Myocyte (in vitro differentiated cells): ENCODE measurements at regions not wholly inside any gene's neighbourhood (a gene's known extent, or its start where the extent isn't known, plus 50 kb on each side); places are given as distances from the start of the nearest gene placed in this dataset.
A peak's percentile ranks its signal among the peaks of the same experiment; 100 is the strongest.
"Not testable (repeated sequence)": the region's sequence is repeated elsewhere in the genome, so short reads cannot be mapped to it uniquely, and the experiment has no call there.

Source experiments
- DNase-seq: peaks from one replicate; pipeline ENCODE4 v3.0.0-alpha.2; 2012; ENCODE audit warnings: low read depth

DNA sequence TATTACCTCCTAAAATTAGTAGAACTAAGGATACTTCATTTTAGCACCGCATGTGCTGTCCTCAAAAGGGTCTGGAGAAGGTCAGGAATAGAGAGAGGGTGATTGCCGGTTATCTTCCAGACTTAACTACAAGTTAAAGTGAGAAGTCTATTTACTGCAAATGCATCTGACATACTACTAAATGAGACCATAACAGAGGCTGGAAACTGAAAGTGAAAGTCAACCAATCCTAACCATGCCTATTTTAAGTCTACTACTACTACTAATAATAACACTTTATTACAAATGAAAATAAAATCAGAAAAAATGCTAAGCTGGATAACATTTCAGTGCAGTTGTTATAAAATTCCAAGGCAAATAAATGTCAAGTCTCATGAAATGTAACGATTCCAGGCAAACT lies 244.7 kb downstream of the KIF20B start:
- DNase-seq, result peak; percentile 6

DNA sequence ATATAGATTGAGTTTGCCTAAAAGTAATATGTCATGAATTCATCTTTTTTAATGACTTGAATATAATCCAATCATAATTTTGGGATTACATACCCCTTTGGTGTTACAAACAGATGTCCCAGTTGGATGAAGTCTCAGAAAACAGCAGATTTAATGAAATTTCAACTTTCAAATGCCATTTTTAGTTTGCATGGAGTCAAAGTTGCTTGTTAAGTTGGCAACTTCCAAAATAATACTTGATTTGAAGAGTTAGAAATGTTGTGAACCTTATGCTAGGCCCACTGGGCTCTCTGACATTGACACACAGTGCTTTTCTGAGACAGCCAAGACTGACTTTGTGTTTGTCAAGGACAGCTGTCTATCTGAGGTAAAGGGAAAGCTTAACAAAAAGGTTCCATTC lies 248.1 kb downstream of the KIF20B start:
- DNase-seq, result no peak

DNA sequence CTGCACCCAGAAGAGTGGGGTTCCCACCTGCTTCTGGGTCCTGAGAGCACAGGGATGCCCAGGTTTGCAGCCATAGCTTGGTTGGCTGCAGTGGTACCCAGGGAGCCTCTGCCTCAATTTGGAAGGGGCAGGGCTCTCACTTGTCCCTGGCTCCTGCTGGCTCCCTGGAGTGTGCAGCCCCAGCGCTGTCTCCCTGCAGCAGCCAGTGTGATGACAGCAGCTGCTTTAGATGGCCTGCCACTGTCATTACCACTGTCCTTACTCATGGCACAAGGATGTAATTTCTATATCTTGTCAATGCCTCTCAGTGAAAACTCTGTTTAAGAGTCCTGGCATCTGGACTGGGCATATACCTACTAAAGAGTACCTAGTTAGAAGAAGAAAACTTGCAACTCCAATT lies 250.9 kb downstream of the KIF20B start:
- DNase-seq, result no peak

DNA sequence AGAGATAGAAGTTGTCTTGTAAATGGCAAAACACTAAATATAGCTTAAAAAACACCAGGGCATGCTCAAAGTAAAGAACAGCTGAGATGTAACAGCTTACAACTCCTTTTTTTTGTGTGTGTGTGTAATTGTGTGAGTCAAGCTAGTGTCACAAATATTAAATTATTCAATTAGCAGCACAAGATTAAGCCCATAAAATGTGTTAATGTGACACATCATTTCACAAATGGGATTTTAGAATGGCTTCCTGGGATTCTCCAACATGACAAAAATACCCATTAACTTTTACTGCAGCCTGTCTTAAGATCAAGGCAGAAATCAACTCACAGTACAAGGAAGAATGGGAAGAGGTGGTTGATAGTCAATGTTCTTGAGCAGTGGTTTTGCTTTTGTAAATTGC lies 251.4 kb downstream of the KIF20B start:
- DNase-seq, result no peak

DNA sequence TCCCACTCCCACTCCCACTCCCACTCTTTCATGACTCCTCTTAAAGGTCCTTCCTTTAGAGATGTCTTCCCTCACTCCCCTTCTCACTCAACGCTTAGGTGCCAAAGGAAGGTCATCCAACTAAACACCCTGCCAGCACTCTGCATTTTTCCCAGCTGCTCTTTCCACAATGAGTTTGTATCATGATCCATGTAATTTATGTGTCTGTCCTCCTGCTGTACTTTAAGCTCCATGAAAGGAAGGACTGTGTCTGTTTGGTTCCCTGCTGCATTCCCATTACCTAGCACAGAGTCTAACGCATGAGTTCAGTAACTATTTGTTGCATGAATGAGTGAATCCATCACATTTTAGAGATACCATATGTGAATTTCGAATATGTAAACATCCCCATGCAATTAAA lies 252.7 kb downstream of the KIF20B start:
- DNase-seq, result no peak

DNA sequence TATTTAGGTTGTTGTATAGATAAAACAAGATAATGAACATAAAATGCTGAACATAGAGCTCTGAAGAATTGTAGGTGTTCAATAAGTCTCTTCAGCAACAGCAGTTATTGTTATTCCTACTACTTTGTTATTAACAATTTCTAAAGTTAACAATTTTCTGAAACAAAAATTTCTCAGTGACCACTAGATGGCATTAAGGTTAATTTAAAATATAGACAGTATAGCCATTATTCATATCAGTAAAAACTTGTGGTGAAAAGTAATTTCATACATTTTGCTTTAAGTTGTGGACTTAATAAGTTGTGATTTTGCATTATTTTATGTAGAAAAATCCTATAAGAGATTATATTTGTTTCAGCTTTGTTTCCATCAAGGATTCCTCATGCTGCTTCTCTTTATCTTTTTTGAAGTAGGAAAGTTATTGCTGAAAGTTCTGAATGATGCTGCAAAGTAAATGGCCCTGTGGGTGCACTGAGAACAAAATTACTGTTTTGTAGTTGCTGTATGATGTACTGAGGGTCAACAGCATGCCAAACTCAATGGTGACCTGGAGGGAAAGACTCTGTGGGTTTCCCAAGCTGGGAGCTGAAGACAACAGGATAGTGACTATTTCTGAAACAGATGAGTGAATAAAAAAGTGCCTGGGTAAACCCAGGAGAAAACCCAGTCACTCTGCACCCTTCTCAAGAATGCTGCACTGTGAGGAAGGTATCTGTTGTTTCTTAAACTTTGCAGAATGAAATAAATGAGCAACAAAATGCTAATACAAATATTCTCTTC lies 253.6 kb downstream of the KIF20B start:
- DNase-seq, result no peak

DNA sequence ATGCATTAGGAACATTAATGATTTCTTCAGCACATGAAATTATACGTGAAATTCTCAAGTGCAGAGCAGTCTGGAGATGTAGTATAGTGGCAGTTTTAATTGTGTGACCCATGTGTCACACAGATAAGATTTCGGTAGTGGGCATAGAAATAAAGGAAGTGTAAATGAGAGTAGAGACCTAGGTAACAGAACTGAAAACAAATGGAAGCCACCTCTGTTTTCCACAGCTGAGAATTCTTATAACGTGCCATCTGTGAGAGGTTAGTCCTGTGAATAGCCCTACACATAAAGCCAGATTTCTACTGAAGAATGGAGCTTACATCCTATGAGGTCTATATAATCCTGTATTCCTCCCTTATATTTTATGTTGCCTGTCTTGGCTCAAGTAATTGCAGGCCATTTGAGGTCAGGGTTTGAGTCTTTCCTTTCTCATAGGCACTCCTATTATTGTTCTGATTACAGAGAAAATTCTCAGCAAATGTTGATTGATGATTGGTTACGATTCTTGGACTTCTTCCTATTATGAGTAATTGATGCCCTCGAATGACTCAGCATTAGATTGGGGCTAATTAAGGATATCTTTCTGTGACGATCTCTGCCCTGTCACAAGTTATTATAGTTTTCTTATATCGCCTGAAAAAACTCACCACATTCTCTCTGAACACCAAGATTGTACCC lies 258.2 kb downstream of the KIF20B start:
- no peak for DNase-seq

DNA sequence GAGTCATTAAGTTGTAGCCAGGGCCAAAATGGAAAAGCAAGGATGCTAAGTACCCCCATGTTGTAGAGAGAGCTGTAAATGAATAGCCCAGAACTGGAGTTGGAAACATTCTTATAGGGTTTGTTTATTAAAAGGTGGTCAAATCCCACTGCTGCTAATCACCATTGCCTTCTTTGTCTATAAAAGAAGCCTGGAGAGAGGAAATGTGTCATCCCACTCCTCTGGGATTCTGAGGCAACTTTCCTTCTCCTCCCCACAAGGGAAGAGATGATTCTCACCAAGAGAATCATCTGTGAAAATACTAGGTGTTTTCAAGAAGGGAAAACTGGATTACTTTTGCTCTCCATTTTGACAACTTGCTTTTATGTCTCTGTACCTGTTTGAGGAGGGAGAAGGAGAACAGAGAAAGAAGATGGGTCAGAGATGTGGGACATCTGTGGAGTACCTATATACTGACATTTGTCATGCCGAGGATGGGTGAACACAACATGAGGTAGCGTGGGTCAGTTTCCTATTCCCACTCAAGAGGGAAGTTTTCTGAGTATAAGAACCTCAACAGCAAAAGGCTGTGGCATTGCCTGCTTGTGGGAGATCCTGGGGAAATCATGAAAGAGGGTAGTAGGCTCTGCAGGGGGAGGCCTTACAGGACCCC lies 262.2 kb downstream of the KIF20B start:
- DNase-seq, result no peak

DNA sequence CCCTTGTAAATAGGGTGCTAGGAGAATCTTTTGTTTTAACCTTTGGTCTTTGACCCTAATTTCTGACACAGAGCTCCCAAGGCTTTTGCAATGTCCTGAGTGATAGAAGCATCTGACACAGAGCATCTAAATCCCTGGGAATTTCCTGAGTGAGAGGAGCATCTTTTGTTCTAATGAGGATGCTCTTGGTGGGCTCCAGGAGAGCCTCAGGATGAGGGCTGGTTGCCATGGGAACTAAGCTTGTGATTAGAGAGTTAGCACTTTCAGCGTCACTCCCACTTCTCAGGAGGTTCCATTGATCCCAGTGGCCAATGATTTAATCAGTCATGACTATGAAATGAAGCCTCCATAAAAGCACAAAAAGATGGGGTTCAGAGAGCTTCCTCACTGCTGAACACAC lies 264.8 kb downstream of the KIF20B start:
- no peak for DNase-seq

DNA sequence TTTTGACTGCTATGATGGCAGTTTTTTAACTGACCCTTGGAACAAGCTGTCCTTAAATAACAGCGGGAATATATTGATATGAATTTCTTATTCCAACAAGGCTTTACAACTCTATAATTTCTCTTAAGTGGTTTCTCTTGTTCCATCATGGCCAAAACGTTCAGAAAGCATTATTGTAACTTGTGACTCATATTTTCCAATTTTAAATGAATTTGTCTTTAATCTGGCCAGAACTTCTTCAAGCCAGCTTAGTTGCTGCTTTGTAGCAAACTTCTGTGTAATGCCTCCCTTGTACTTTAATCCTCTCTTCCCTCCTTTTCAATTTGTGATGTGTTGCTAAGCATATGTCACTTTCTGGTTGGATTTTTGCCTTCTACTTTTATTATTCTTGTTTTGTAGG lies 271.9 kb downstream of the KIF20B start:
- DNase-seq, result no peak

DNA sequence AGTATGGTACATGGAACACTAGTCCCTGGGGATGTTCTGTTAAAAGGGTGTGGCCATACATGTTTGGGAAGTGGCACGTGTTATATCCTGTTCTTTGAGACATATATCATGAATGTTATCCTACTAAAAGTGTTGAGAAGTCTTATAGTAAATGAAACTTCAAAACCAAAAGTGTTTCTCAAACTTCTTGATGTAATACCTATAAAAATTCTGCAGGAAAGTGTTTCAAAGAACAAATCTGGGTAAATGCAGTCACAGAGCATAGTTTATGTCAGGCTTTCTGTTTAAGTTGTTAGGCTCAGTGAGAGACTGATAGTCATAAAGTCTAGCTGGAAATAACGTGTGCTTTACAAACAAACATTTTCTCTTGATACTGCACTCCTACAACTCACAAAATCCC lies 273.7 kb downstream of the KIF20B start:
- DNase-seq, result no peak

DNA sequence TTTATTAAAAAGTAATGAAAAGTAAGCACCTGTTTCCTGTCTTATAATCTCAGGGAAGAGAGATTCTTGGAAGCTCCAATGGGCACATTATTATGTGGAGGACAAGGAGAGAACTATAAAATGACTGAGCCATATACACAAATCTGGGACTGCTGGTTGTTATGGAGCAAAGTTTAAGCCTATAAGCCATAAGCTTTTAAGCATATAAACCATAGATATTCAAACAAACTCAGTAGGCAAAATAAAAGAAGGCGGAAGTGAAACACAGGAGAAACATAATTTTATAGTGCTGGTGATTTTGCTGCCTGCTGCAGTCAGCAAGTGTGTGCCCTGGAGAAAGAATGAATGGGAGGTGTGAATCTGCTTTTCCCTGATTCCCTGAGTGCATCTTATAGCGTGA lies 274.4 kb downstream of the KIF20B start:
- no peak for DNase-seq

DNA sequence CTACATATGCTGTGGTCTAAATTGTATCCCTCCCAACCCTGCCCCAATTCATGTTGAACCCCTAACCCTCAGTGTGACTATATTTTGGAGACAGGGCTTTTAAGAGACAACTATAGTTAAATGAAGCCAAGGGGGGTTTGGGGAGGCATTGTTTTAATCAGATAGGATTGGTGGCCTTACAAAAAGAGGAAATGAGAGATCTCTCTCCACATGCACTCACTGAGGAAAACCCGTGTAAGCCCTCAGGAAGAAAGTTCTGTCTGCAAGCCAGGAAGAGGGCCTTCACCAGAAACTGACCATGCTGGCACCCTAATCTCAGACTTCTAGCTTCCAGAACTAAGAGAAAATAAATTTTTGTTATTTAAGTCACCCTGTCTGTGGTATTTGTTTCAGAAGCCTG lies 276.7 kb downstream of the KIF20B start:
- DNase-seq, result no peak

DNA sequence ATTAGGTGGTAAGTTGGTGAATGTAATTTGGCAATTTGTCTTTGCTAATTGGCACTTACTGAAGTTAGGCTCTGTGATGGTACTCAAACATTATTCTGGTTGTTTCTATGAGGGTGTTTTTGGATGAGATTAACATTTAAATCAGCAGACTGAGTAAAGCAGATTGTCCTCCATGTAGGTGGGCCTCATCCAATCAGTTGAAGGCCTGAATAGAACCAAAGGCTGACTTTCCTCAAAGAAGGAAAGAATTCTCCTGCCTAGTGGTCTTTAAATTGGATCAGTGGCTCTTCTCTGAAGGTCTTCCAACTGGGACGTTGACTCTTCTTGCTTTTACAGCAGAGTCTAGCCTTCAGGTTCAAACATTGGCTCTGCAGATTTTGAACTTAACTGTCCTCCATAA lies 278.3 kb downstream of the KIF20B start:
- DNase-seq, result no peak

DNA sequence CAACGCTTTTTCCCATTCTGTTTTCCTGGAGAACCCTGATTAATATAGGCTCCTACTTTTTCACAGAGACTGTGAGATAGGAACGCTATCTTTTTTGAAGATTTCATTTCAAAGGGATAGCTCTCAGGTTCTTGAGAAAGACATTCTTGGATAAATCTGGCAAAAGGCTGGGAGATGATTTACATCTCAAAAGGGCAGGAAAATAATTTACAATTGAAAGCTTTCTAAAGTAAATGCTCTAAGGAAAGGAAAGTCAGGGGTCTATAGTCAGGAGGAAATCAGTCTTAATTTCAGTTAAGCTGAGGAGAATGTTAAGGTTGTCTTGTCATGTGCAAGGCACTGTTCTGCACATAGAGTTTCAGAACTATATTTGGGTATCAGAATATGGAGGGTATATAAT lies 278.8 kb downstream of the KIF20B start:
- DNase-seq, result no peak

DNA sequence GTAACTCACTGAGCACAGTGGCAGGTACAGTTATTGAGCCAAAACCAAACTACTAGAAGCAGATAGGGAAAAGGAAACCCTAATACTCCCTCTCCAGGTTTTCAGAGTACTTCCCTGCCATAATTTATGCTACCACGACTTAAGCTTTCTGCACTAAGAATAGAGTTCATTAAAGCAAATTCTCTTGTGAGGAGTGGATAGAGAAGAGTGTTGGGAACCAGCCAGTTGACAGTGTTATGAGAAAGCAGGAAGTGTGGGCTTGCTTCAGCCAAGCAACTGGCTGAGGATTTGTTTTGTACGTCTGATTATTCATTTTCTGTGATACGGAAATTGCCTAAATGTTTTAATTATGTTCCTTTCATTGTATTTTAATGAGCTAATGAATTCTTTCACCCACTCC lies 280.5 kb downstream of the KIF20B start:
- DNase-seq, result no peak

DNA sequence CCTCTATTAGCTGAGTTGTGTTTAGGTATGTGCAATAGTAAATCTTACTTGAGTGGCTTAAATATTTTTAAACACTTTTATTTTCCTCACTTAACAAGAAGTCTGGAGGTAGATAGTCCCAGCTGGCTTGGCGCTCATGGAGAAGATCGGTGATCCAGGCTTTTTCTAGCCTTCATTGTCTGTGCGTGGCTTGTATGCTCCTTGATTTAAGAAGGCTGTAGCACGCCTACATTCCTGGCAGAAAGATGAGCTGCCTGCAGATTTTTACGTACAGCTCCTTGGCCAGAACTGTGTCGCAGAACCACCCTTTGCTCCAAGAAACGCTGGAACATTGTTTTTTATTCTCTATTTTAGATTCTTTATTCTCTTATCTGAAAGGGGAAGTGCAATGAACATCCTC lies 284.1 kb downstream of the KIF20B start:
- DNase-seq, result no peak

DNA sequence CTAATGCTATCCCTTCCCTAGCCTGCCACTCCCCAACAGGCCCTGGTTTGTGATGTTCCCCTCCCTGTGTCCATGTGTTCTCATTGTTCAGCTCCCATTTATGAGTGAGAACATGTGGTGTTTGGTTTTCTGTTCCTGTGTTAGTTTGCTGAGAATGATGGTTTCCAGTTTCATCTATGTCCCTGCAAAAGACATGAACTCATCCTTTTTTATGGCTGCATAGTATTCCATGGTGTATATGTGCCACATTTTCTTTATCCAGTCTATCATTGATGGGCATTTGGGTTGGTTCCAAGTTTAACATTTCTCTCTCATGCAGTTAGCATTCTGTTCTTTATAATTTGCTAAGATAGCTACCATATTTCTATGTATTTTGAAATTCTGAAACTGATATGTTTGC lies 287.0 kb downstream of the KIF20B start:
- DNase-seq, result not testable (repeated sequence)

DNA sequence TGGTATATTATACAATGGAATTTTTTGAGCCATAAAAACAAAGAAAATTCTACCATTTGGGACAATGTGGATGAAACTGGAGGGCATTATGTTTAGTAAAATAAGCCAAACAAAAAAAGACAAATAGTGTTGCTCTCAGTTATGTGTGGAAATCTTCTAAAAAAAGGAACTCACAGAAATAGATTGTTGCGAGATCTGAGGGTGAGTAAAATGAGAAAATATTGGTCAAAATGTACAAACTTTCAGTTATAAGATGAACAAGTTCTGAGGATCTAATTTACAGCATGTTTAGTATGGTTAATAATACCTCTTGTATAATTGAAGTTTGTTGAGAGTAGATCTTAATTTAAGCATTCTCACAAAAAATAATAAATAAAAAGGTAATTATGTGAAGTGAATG lies 291.2 kb downstream of the KIF20B start:
- DNase-seq, result no peak

DNA sequence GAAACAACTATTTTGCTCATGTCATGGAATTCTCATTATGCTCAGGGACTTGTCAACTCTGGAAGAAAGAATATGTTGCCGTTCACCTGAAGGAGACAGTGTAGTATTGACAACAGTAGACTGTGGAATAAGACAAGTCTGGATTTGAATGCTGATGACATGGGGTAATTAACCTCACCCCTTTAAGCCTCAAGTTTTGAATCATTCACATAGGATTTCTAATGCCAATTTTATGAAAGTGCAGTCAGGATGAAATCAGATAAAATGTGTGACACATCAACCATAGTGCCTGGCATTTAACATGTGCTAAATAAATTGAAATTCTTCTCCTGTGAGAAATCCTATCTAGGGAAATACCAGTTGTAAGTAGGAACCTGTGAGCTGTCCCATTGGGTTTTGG lies 305.8 kb downstream of the KIF20B start:
- DNase-seq, result no peak

DNA sequence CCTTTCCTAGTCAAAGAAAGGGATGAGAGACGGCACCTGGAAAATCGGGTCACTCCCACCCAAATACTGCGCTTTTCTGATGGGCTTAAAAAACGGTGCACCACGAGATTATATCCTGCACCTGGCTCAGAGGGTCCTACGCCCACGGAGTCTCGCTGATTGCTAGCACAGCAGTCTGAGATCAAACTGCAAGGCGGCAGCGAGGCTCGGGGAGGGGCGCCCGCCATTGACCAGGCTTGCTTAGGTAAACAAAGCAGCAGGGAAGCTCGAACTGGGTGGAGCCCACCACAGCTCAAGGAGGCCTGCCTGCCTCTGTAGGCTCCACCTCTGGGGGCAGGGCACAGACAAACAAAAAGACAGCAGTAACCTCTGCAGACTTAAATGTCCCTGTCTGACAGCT lies 309.9 kb downstream of the KIF20B start:
- DNase-seq, result not testable (repeated sequence)

DNA sequence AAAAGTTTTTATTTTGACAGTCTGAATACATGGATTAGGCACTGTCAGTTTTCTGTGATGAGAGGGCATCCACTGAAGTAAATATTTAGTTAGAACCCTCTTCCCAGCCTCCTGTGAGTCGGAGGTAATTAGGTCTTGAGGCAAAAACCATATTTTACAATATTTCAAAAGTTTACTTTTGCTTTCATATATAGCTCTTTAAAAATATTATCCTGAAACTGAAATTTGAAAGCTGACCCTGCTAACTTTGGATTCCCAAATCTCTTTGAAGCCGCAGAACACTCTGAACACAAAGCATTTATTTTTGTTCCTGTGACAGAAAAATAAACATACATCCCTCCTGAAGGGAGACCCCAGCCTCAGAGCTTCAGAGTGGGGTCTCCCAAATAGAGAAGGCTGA lies 317.4 kb downstream of the KIF20B start:
- no peak for DNase-seq

DNA sequence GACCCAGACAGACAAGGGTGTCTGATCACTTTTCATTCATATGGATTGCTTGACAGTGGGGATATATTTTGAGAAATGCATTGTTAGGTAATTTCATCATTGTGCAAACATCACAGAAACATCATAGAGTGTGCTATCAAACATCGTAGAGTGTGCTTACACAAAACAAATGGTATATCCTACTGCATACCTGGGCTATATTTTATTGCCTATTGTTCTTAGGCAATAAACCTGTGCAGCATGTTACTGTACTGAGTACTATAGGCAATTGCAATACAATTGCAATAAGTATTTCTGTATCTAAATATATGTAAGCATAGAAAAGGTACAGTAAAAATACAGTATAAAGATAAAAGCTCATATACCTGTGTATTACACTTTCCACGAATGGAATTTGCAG lies 319.1 kb downstream of the KIF20B start:
- no peak for DNase-seq
